DOHH2 (cell line): ENCODE measurements at regions not wholly inside any gene's neighbourhood (a gene's known extent, or its start where the extent isn't known, plus 50 kb on each side); places are given as distances from the start of the nearest gene placed in this dataset.

Experiments used
- EZH2phosphoT487 ChIP-seq: fragments of 200-600 bp; sonication (generic); IDR thresholded peaks from 2 replicates; pipeline ENCODE4 v1.6.1; 2017; ENCODE audit warnings: borderline replicate concordance, mild to moderate bottlenecking, antibody characterized with exemption, low read length, moderate library complexity, mixed read lengths
- TF ChIP-seq, protein P1 (sequence below): fragments of 200-600 bp; sonication (generic); IDR thresholded peaks from one replicate; pipeline ENCODE4 v1.5.1; 2014; ENCODE audit warnings: antibody characterized with exemption, mild to moderate bottlenecking, low read depth, low read length; ENCODE audit not compliant: poor library complexity, severe bottlenecking

DNA sequence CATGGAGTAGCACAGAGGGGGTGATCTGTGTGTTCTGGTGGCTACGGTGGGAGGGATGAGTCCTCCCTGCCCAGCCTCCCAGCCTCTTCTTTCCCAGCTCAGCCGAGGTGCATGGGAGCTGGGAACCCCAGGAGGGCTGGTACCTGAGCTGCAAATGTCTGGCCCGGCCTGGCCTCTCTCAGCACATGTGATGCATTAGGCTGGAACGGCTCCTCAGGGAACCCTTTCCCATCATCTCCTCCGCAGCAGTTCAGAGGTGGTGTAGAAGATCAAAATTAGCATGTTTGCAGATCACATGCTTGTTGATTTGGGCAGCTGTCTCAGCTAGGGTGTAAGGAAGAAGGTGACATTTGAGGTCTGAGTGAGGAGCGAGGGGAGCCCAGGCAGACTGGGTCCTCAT, 126.6 kb downstream of the EMX2 start:
- TF ChIP-seq, protein P1, sequence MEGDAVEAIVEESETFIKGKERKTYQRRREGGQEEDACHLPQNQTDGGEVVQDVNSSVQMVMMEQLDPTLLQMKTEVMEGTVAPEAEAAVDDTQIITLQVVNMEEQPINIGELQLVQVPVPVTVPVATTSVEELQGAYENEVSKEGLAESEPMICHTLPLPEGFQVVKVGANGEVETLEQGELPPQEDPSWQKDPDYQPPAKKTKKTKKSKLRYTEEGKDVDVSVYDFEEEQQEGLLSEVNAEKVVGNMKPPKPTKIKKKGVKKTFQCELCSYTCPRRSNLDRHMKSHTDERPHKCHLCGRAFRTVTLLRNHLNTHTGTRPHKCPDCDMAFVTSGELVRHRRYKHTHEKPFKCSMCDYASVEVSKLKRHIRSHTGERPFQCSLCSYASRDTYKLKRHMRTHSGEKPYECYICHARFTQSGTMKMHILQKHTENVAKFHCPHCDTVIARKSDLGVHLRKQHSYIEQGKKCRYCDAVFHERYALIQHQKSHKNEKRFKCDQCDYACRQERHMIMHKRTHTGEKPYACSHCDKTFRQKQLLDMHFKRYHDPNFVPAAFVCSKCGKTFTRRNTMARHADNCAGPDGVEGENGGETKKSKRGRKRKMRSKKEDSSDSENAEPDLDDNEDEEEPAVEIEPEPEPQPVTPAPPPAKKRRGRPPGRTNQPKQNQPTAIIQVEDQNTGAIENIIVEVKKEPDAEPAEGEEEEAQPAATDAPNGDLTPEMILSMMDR: no peak
- no peak for TF ChIP-seq EZH2phosphoT487
